RCC 7860 (cell line): ENCODE measurements at regions not wholly inside any gene's neighbourhood (a gene's known extent, or its start where the extent isn't known, plus 50 kb on each side); places are given as distances from the start of the nearest gene placed in this dataset.

Experiments used
- DNase-seq: peaks from one replicate; pipeline ENCODE4 v3.0.0-alpha.2; 2015; ENCODE audit warnings: low spot score
- FAIRE-seq: peaks from 2 replicates; lab custom pipeline; 2012; peaks lifted over from hg19 to GRCh38; lab: Jason Lieb, UNC

- FAIRE-seq = no peak
- DNase-seq = no peak
Measured at GRCh38 chr12:123100882-123101281, 50.0 kb downstream of the PITPNM2 start.

DNA sequence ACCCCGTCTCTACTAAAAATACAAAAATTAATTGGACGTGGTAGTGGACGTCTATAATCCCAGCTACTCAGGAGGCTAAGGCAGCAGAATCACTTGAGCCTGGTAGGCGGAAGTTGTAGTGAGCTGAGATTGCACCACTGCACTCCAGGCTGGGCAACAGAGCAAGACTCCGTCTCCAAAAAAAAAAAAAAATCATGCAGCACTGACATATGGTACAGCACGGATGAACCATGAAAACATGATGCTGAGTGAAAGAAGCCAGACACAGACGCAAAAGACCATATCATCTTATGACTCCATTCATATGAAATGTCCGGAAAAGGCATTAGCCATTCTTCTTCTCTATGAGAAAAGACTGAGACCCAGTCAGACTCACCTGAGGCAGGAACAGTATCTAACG is 50.4 kb downstream of the PITPNM2 start:
- FAIRE-seq = no peak
- DNase-seq = no peak

DNA sequence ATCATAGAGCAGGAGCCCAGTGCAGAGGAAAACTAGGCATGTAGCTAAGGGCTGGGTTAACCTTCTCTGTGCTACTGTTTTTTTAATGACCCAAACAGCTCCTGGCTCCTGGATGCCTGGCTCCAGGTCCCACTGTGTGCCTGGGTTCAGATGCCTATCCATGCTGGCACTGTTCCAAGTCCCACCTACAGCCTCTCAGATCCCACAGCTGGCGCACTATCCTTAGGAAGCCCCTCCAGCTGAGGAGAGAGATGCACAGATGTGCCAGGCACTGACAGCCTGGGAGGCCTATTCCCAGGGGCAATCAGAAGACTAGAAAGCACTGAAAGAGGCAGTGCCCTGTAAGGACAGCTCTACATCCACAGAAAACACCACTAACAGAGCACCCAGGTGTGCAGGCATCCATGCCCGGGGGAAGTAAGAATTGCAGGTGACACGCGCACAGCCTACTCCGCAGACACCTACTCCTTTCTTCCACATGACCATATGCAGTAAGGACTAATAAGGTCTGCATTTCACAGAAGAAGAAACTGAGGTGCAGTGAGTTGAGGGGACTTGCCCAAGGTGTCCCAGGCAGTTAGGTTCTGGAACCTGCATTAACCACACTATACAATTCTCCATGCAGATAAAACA is 51.2 kb downstream of the PITPNM2 start:
- FAIRE-seq (no peak), DNase-seq (no peak)

GRCh38 chr12:123098780-123099179 is 52.1 kb downstream of the PITPNM2 start:
- no peak for FAIRE-seq
- no peak for DNase-seq

DNA sequence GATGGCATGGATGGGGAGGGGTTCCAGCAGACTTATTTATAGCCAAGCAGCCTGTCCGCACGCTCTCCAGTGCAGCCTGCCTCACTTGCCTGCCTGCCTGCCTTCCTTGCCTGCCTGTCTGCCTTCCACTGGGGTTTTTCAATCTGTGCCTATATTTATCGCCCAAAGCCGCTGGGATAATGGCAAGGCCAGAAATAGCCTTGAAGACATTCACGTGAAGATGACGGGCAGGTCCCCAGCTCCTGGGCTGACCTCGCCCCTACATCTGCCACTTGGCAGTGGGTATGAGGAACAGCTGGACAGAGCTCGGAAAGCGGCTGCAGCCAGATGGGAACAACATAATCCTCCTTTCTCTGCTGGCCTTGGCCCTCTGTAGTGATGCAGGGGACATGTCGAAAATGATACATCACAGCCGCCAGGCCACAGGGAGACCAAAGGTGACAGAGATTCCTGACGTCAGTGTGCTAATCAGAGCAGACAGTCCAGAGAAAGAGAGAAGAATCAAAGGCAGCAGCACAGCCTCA is 53.3 kb downstream of the PITPNM2 start:
- FAIRE-seq (no peak), DNase-seq (no peak)

- no peak for DNase-seq
- FAIRE-seq = no peak
Measured at GRCh38 chr12:123096741-123097140, 54.1 kb downstream of the PITPNM2 start.

DNA sequence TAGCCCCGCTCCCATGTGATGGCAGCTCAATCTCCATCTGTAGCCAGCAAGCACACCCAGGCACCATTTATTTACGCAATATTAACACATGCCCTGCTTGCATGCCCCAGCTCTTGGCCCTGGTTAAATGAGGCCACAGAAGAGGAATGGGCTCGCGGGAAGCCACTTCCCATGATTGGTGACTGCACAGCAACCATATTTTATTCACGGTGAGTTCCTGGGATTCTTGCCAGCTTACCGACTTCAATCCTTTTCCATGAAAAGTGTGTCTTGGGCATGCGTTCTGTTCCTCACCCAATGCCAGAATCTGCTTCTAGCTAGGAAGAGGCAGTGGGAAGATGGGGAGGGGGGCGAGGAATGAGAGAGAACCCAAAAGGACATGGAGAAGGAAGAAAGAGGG is 54.7 kb downstream of the PITPNM2 start:
- FAIRE-seq = no peak
- DNase-seq = no peak

DNA sequence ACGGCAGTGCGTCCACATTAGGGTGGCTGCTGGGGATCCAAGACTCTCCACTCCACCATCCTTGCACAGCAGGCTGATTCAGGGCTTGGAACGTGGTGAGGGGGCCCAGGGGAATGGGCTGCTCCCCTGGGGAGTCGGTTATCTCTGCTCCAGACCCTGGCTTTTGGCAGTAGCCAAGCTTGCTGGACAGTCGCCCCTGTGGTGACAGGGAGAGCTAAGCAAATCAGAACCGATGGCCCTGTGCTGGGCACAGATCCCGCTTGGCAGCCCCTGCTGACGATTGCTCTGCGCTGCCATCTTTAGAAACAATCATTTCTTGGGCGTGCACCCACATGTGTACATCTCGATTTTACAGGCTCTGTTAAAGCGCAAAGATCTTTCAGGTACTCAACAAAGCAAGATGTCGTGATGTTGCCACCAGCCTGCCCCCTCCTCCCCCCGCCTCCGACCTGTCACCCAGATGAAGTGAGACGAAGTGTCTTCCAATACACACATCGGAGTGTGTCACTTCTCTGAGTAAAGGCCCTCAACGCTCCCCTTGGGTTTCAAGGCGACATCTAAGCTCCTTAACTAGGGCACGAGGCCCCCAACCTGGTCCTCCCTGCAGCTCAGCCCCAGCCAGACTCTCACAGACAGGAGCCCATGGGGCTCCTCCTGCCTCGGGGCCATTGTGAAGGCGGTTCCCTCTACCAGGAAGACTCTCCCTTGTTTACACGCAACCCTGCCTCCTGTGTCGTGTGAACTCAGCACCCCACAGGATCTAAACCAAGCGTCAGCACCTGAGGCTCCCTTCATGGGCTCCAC is 55.6 kb downstream of the PITPNM2 start:
- FAIRE-seq = no peak
- DNase-seq = no peak

GRCh38 chr12:123094349-123095077 is 56.4 kb downstream of the PITPNM2 start:
- DNase-seq (peak; percentile 38), FAIRE-seq (no peak)

GRCh38 chr12:123092866-123093265 is 58.0 kb downstream of the PITPNM2 start:
- DNase-seq (no peak), FAIRE-seq (no peak)

DNA sequence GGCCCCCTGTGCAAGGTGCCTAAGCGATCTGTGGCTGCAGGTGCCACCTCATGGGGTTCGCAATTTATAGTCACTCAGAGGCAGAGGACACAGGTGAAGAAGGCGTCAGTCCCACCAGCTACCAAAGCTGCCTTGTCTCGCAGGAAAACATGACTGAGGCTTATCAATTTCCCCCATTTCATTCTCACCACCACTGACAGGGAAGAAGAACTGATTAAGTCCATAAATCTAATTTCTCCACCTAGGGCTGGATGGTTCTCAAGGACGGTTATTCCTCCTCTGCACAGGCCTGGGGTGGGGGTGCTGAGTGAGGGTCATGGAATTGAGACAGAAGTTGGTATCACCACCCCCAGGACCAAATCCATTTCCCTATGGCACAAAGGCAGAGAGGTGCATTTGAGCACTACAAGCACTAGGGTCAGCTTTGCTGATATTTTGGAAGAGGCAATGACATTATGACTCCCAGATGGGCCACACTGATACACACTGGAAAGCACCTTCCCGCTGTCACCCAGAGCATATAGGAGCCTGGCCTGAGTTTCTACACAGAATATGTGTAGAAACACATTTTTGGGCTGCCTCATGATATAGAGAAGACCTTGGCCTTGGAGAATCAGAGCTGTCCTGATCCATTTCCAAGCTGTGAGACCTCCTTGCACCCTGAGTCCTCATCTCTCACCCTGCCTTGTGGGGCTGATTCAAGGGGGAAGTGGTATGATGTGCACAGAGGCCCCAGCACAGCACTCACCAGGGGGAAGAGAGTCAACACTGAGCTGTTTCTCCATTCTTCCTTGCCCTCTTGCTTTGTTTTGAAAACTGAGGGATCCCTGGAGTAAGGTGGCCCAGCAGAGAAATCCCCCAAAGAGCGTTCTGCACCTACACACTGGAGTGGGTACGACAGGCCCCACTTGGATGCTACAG is 59.4 kb downstream of the PITPNM2 start:
- FAIRE-seq = no peak

GRCh38 chr12:123089631-123090353 is 61.1 kb downstream of the PITPNM2 start:
- FAIRE-seq = peak; percentile 98
- peak; percentile 94 for DNase-seq

More for the DNA sequence above, 59.4 kb downstream of the PITPNM2 start:
- DNase-seq = no peak

GRCh38 chr12:123089140-123089539 is 61.8 kb downstream of the PITPNM2 start:
- DNase-seq (no peak), FAIRE-seq (no peak)

- peak; percentile 79 for FAIRE-seq
Measured at GRCh38 chr12:123085730-123086487, 65.0 kb downstream of the PITPNM2 start.

DNA sequence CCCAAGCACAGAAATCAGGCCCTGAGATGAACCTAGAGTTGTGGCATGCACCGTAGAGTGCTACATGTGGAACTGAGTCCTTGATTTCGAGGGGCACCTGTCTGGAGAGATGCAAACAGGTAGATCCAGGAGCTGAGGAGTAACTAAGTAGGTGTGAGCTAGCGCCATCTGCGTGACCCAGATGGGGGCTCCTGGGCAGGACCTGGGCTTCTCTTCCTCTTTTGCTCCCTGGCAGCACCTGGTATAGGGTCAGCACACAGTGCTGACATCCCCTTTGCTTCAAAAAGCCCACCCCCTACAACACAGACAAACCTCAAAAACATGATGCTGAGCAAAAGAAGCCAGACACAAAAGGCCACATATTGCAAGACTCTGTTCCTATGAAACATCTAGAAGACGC is 65.8 kb downstream of the PITPNM2 start:
- no peak for FAIRE-seq

More at GRCh38 chr12:123085730-123086487, 65.0 kb downstream of the PITPNM2 start:
- peak; percentile 88 for DNase-seq

GRCh38 chr12:123083661-123084571 is 67.0 kb downstream of the PITPNM2 start:
- DNase-seq (no peak), FAIRE-seq (no peak)

More for the DNA sequence above, 65.8 kb downstream of the PITPNM2 start:
- no peak for DNase-seq

GRCh38 chr12:123080634-123081033 is 70.3 kb downstream of the PITPNM2 start:
- FAIRE-seq (no peak), DNase-seq (no peak)
